ENCODE measurements at regions not wholly inside any gene's neighbourhood (a gene's known extent, or its start where the extent isn't known, plus 50 kb on each side); places are given as distances from the start of the nearest gene placed in this dataset.

DNA sequence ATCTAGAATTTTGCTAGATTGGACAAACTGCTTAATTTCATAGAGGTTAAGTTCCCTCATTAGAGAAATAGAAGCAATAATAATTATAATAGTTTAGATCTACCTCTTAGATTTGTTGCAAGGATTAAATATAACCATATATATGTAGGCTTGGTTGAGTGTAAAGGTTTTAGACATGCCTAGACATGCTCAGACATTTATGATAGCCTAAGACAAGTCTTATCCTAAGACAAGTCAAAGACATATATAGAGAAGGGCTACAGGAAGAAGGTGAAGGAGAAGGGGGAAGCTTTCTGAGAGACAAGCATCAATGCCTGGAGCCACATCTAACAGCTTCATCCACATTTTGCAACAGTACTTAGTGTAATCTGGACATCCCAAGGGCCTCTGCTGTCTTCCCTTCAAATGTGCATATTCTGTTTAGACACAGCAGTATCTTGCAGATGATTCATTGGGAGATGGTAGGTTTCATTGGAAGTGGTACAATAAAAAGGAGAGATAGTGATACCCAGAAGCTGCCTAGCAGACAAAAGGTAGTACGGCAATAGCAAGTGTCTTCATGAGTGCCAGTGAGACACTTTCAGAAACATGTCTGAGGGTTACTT, 146.5 kb downstream of the HGF start (continued):
- TF ChIP-seq, protein P1, sequence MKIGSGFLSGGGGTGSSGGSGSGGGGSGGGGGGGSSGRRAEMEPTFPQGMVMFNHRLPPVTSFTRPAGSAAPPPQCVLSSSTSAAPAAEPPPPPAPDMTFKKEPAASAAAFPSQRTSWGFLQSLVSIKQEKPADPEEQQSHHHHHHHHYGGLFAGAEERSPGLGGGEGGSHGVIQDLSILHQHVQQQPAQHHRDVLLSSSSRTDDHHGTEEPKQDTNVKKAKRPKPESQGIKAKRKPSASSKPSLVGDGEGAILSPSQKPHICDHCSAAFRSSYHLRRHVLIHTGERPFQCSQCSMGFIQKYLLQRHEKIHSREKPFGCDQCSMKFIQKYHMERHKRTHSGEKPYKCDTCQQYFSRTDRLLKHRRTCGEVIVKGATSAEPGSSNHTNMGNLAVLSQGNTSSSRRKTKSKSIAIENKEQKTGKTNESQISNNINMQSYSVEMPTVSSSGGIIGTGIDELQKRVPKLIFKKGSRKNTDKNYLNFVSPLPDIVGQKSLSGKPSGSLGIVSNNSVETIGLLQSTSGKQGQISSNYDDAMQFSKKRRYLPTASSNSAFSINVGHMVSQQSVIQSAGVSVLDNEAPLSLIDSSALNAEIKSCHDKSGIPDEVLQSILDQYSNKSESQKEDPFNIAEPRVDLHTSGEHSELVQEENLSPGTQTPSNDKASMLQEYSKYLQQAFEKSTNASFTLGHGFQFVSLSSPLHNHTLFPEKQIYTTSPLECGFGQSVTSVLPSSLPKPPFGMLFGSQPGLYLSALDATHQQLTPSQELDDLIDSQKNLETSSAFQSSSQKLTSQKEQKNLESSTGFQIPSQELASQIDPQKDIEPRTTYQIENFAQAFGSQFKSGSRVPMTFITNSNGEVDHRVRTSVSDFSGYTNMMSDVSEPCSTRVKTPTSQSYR (CRISPR knock-in tag; IDR thresholded peaks at IDR 0.05) = no peak
- no peak for TF ChIP-seq TCF7 (CRISPR knock-in tag; IDR thresholded peaks at IDR 0.05; ENCODE audit: low read depth)

DNA sequence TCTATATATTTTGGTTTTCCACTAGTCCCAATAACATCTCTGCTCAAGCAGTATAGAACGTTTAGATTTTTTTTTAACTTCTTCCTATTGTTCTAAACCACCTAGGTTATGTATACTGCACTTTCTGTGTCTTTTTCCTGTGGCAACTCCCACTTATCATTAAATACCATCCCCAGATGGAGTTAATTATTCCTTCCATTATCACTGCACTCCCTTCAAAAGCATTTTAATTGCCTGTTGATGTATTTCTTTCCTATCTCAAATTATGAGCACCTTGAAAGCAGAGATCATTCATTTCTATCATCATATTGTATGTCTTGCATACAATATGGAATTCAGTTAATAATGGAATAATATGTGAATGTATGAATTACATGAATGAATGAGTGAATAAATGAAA, 148.0 kb downstream of the HGF start:
- POLR2A ChIA-PET = no interaction called here
- ATAC-seq (no peak), DNase-seq (ENCODE audit: low spot score) (no peak)
- CTCF ChIA-PET = no interaction called here
- H3K36me3 Mint-ChIP-seq = no peaks in the 10 kb centered on the region
- no peak overlapping the region for H3K4me3 Mint-ChIP-seq
- TF ChIP-seq NR1H2 (CRISPR knock-in tag; IDR thresholded peaks at IDR 0.05) (no peak), CREM (CRISPR knock-in tag; IDR thresholded peaks at IDR 0.05) (no peak), KAT7 (CRISPR knock-in tag; IDR thresholded peaks at IDR 0.05; ENCODE audit: borderline replicate concordance) (no peak), ZNF263 (CRISPR knock-in tag; IDR thresholded peaks at IDR 0.05; ENCODE audit: low read depth) (no peak), NFATC4 (CRISPR knock-in tag; IDR thresholded peaks at IDR 0.05) (no peak), ZNF138 (CRISPR knock-in tag; conservative IDR thresholded peaks at IDR 0.05) (no peak), OVOL2 (CRISPR knock-in tag; IDR thresholded peaks at IDR 0.05; ENCODE audit: borderline replicate concordance) (no peak), HMGA2 (CRISPR knock-in tag; IDR thresholded peaks at IDR 0.05) (no peak), RELA (CRISPR knock-in tag; IDR thresholded peaks at IDR 0.05; ENCODE audit: borderline replicate concordance) (no peak), TCF7 (CRISPR knock-in tag; IDR thresholded peaks at IDR 0.05; ENCODE audit: low read depth) (no peak), SP1 (CRISPR knock-in tag; conservative IDR thresholded peaks at IDR 0.05) (no peak)
- TF ChIP-seq, protein P2, sequence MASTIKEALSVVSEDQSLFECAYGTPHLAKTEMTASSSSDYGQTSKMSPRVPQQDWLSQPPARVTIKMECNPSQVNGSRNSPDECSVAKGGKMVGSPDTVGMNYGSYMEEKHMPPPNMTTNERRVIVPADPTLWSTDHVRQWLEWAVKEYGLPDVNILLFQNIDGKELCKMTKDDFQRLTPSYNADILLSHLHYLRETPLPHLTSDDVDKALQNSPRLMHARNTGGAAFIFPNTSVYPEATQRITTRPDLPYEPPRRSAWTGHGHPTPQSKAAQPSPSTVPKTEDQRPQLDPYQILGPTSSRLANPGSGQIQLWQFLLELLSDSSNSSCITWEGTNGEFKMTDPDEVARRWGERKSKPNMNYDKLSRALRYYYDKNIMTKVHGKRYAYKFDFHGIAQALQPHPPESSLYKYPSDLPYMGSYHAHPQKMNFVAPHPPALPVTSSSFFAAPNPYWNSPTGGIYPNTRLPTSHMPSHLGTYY (CRISPR knock-in tag; IDR thresholded peaks at IDR 0.05) = no peak
- TF ChIP-seq, protein P3, sequence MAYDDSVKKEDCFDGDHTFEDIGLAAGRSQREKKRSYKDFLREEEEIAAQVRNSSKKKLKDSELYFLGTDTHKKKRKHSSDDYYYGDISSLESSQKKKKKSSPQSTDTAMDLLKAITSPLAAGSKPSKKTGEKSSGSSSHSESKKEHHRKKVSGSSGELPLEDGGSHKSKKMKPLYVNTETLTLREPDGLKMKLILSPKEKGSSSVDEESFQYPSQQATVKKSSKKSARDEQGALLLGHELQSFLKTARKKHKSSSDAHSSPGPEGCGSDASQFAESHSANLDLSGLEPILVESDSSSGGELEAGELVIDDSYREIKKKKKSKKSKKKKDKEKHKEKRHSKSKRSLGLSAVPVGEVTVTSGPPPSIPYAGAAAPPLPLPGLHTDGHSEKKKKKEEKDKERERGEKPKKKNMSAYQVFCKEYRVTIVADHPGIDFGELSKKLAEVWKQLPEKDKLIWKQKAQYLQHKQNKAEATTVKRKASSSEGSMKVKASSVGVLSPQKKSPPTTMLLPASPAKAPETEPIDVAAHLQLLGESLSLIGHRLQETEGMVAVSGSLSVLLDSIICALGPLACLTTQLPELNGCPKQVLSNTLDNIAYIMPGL (CRISPR knock-in tag; IDR thresholded peaks at IDR 0.05) = no peak
- TF ChIP-seq, protein P4, sequence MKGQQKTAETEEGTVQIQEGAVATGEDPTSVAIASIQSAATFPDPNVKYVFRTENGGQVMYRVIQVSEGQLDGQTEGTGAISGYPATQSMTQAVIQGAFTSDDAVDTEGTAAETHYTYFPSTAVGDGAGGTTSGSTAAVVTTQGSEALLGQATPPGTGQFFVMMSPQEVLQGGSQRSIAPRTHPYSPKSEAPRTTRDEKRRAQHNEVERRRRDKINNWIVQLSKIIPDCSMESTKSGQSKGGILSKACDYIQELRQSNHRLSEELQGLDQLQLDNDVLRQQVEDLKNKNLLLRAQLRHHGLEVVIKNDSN (CRISPR knock-in tag; IDR thresholded peaks at IDR 0.05) = no peak
- H3K4me1 Mint-ChIP-seq = peaks cover 13% of the 10 kb centered on the region
- no peaks in the 10 kb centered on the region for H3K9me3 Mint-ChIP-seq
- H3K27ac Mint-ChIP-seq = no peak overlapping the region
- no peaks in the 10 kb centered on the region for H3K27me3 Mint-ChIP-seq (ENCODE audit: low read depth)

DNA sequence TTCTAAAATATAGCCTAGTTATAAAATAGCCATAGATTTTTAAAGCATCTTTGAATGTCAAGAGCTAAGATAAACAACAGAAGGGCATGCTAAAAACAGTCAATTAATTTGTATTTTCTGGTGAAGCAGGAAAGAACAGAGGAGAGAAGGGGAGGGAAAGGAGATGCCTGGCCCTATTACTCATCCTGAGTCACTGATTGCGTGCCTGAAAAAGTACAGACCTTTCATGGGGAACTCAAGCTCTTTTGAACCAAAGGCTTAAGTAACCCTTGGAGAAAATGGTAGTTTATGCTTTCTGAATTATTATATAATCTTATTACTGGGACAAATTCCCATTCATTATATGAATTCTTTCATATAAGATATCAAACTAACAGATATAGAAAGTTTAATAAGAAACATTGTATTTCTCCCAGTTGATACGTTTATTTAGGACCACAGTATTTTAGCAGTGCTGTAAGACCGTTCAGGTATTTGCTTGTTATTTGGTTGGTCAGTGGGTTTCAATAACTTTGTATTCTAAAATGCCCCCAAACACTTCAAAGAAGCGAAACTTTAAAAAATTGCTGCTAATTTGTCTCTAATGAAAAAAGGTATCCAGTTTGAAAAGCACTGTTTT, 151.3 kb downstream of the HGF start:
- Mint-ChIP-seq H3K36me3 (no peaks in the 10 kb centered on the region), H3K27ac (no peak overlapping the region), H3K4me3 (no peak overlapping the region), H3K4me1 (peaks cover 4% of the 10 kb centered on the region; the same call in 1 of the 2 replicates), H3K9me3 (no peaks in the 10 kb centered on the region), H3K27me3 (ENCODE audit: low read depth) (no peaks in the 10 kb centered on the region)
- DNase-seq (ENCODE audit: low spot score) (no peak), ATAC-seq (no peak)
- CTCF ChIA-PET = no interaction called here
- POLR2A ChIA-PET = no interaction called here
- TF ChIP-seq, protein P5, sequence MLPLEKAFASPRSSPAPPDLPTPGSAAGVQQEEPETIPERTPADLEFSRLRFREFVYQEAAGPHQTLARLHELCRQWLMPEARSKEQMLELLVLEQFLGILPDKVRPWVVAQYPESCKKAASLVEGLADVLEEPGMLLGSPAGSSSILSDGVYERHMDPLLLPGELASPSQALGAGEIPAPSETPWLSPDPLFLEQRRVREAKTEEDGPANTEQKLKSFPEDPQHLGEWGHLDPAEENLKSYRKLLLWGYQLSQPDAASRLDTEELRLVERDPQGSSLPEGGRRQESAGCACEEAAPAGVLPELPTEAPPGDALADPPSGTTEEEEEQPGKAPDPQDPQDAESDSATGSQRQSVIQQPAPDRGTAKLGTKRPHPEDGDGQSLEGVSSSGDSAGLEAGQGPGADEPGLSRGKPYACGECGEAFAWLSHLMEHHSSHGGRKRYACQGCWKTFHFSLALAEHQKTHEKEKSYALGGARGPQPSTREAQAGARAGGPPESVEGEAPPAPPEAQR (CRISPR knock-in tag; IDR thresholded peaks at IDR 0.05) = no peak
- TF ChIP-seq PRRX2 (CRISPR knock-in tag; IDR thresholded peaks at IDR 0.05) = no peak
- TF ChIP-seq, protein P6, sequence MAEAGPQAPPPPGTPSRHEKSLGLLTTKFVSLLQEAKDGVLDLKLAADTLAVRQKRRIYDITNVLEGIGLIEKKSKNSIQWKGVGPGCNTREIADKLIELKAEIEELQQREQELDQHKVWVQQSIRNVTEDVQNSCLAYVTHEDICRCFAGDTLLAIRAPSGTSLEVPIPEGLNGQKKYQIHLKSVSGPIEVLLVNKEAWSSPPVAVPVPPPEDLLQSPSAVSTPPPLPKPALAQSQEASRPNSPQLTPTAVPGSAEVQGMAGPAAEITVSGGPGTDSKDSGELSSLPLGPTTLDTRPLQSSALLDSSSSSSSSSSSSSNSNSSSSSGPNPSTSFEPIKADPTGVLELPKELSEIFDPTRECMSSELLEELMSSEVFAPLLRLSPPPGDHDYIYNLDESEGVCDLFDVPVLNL (CRISPR knock-in tag; IDR thresholded peaks at IDR 0.05; ENCODE audit: borderline replicate concordance, low read depth) = no peak
- TF ChIP-seq, protein P7, sequence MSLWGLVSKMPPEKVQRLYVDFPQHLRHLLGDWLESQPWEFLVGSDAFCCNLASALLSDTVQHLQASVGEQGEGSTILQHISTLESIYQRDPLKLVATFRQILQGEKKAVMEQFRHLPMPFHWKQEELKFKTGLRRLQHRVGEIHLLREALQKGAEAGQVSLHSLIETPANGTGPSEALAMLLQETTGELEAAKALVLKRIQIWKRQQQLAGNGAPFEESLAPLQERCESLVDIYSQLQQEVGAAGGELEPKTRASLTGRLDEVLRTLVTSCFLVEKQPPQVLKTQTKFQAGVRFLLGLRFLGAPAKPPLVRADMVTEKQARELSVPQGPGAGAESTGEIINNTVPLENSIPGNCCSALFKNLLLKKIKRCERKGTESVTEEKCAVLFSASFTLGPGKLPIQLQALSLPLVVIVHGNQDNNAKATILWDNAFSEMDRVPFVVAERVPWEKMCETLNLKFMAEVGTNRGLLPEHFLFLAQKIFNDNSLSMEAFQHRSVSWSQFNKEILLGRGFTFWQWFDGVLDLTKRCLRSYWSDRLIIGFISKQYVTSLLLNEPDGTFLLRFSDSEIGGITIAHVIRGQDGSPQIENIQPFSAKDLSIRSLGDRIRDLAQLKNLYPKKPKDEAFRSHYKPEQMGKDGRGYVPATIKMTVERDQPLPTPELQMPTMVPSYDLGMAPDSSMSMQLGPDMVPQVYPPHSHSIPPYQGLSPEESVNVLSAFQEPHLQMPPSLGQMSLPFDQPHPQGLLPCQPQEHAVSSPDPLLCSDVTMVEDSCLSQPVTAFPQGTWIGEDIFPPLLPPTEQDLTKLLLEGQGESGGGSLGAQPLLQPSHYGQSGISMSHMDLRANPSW (CRISPR knock-in tag; conservative IDR thresholded peaks at IDR 0.05; ENCODE audit: low read depth) = no peak
- TF ChIP-seq, protein P8, sequence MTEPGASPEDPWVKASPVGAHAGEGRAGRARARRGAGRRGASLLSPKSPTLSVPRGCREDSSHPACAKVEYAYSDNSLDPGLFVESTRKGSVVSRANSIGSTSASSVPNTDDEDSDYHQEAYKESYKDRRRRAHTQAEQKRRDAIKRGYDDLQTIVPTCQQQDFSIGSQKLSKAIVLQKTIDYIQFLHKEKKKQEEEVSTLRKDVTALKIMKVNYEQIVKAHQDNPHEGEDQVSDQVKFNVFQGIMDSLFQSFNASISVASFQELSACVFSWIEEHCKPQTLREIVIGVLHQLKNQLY (CRISPR knock-in tag; IDR thresholded peaks at IDR 0.05) = no peak
- no peak for TF ChIP-seq TCF7 (CRISPR knock-in tag; IDR thresholded peaks at IDR 0.05; ENCODE audit: low read depth)
